Islet of Langerhans (tissue), 1 donor: ENCODE measurements at regions not wholly inside any gene's neighbourhood (a gene's known extent, or its start where the extent isn't known, plus 50 kb on each side); places are given as distances from the start of the nearest gene placed in this dataset.
A peak's percentile ranks its signal among the peaks of the same experiment; 100 is the strongest.
"Not testable (repeated sequence)": the region's sequence is repeated elsewhere in the genome, so short reads cannot be mapped to it uniquely, and the experiment has no call there.

ENCODE experiments used
- FAIRE-seq: peaks from one replicate; lab custom pipeline; 2011; peaks lifted over from hg19 to GRCh38; lab: Jason Lieb, UNC

DNA sequence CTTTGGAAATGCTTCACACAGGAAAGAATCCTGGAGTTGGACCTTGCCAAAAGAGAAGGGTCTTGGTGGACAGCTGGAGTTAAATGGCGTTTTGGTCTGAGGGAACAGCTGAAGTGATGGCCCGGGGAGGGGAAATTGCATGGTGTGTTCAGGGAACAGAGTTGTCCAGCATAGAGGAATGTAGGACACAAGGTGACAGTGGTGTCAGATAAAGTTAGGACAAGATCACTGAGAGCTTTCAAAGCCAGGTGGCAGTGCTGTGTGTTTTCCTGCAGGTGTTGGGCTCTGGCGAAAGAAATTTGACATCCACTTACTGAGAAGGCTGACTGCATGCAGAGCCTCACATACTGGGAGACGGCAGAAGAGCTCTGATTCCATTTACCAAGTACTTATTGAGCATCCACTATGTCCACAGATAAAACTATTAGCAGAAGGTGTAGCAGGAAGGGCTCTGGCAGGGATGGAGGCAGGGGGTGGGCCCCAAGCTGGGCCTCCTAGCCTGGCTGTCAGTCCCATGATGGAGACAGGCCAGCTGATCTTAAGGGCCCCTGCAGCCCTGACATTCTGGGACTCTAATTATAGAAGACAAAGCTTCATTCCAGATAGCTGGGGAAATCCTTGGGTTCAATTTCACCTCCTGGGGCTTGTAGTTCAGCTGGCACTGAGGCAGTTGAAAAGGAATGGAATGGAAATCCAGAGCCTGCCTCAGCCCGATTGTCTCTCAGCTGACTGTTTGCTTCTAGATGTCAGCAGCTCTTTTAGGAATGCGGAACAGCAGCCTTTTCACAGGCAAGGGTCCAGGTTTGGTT, 150.2 kb upstream of the MAMLD1 start:
- FAIRE-seq: peak; percentile 96

GRCh38 chrX:150213481-150214030, 149.6 kb upstream of the MAMLD1 start:
- FAIRE-seq: no peak

GRCh38 chrX:150216000-150216399, 147.1 kb upstream of the MAMLD1 start:
- FAIRE-seq: not testable (repeated sequence)

DNA sequence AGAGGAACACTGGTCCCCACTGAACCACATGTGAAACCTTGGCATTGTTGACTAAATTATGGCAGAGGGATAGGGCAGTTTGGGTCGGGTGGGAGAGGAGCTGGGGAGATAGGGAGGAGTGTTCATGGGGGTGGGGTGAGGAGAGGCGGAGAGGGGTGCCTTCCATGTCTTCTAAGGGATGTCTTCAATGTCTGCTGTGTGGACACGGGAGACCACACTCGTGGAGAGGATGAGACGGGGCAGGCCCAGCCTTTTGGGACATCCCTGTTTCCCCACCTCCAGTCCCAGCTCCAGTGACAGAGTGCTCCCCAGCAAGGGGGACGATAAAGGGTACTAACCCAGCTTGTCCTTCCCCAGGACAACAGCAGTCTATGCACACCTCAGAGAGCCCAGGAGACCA, 146.4 kb upstream of the MAMLD1 start:
- no peak for FAIRE-seq

DNA sequence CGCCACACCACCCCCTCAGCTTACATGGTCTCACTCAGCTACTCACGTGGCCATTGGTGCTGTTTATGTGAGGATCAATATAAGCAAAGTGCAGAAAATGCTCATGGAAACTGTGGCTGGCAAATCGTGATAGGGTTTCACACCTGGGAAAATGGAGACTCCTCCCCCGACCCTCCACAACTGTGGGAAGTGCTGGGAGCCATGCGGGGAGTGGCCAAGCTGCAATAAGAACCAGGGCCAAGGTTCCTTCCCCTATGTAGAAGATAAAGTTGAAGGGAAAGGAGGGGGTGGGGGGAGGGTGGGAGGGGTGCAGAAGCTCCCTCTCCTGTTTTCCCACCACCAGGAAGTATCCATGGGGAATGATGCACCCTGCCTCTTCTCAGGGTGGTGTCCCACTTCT, 145.5 kb upstream of the MAMLD1 start:
- no peak for FAIRE-seq

- FAIRE-seq: no peak
Observed at GRCh38 chrX:150219374-150220185, 143.5 kb upstream of the MAMLD1 start.

DNA sequence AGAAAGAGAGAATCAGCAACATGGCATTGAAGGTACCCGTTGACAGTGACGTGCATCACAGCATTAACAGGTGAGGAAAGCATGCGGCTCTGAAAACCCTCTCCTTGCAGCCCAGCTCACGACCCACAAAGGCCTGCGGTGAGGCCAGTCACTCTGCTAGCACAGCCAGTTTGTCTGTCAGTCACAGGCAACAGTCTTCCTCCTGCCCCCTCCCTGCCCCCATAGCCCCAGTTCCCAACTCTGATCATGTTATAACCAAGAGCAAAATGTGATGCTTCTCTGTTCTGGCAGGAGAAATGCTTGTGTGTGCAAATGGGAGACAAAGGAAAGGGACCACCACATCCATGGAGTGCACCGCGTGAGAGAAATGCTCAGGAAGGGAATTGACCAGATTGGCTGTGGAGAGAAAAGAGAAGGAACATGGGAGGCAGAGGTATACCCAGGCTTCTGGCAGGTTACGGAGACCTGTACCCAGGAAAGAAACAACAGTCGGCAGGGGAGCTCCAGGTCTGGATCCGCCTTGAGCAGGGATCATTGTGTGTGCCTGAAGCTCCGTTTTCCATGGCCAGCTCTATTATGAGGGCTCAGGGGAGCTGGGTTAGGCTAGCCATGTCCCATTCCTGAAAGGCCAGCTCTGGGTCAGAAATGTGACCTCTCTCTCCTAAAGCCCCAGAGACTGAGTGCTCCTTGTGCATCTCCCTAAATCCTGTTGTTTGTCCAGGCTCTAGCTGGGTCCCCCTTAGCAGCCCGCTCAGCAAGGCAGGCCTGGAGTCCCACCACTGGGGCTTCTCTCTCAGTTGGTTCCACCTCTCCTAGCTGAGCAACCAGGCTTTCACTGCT, 139.7 kb upstream of the MAMLD1 start:
- FAIRE-seq: no peak

DNA sequence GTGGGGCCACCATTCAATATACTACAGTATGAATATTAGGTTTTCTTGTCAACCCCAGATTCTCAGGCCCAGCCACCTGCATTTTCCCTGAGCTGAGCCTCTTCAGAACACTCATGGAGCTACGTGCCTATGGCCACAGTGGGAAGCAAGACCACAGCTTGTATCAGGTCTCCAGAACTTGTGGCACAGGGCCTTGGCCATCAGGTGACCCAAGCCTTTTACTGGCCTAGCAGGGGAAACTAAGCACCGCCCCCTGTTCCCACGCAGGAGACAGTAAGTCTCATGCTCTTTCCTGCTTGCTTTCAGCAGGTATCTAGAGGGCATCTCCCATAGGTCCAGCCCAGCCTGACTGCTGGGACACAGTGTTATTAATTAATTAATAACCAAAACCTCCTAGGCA, 138.4 kb upstream of the MAMLD1 start:
- no peak for FAIRE-seq

DNA sequence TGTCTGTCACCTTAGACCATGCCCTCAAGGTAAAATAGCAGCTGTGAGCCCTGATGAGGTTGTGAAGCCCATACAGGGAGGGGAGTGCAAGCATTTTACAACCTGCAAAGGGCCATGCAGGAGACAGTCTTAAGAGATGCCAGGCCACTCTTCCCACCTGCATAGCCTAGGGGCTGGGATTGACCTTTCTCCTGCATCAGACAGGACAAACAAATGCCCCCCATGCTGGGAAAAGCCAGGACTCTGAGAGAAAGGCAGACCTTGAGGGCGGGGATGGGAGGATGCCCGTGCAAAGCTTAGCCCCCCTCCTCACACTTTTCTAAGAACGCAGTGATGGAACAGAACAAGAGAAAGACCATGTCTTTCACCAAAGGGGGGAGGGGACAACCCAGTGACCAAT, 137.9 kb upstream of the MAMLD1 start:
- no peak for FAIRE-seq

DNA sequence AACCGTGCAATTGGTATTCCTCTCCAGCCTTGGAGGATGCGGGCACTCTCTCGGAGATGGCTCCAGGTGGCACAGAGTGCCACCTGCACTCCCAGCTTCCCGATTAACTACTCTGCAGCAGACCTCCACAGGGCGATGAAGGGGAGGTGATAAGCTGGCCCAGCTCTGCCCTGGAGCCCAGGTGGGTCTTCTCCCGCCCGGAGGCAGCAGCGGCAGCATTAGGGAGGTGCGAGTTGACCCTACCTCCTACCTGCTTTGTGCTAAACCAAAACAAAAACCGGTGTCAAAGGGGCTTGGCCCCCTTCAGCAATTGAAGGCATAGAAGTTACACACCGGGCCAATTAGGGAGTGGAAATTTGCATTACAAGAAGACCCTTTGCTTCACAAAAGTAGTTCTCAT, 137.4 kb upstream of the MAMLD1 start:
- FAIRE-seq: no peak

DNA sequence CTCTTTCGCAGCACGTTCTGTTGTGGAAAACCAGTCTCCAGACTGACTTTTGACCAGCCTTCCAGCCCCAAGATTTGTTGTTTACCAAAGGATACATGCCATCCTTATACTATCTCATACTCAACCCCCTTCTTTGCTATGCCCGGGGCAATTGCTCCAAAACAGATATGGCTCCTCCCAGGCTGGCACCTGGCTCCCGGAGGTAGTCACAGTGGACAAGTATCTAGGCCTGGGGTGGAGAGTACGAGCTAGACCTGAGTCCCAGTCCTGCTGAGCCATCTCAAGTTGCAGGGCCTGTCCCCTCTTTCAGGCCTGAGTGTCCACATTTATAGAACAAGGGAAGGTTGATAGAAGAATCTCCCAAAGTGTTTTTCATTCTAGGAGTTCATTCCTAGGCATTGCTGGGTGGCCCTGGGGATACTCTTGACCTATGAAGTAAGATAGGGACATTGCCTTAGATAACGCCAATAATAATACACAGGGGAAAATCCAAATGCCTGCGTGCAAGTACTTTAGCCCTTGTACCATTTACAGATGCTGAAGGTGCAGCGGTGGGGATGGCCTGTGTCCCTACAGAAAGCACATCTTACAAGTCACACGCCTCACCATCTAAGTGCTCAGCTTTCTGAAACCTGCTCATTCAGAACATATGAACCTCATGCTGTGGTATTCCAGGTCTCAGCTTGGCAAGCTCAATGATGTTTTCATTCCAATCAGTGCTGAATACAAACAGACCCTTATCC, 136.7 kb upstream of the MAMLD1 start:
- no peak for FAIRE-seq

DNA sequence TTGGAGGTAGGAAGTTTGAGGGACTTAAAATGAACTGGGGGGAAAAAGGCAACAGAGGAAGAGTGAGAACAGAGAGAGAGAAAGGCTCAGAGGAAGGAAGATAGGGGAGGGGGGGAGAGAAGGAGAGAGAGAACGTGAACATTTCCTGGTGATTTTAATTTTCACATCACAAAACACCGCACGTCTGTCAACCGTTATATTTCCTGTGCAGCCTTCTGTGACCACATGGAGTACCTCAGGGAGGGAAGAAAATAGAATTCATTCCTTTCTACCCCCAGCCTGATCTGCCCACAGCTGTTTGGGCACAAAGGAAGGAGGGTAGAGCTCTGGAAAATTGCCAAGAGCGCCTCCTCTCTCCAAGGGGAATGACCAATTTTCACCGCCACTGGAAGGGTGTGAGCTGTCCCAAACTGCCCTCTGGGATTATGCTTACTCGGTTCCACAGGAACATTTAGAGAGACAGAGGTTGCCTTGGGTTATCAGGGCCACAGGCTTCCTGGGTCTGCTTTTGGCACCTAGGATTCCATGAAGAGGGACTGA, 135.7 kb upstream of the MAMLD1 start:
- FAIRE-seq: no peak

GRCh38 chrX:150227873-150228410, 135.2 kb upstream of the MAMLD1 start:
- FAIRE-seq: no peak

DNA sequence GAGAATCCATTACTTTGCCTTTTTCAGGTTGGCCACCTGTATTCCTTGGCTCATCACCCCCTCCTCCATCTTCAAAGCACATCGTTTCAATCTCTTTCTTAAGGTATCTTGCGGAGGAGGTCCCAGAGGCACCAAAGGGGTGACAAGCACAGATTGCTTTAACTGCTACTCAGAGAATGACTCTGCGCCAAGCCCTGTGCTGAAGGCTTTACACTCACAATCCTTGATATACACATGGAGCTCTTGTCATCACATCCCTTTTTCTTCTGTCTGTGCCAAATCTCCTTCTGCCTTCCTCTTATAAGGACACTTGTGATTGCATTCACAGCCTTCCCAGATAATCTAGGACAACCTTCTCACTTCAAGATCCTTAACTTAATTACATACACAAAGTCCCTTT, 134.7 kb upstream of the MAMLD1 start:
- no peak for FAIRE-seq

GRCh38 chrX:150229030-150229429, 134.1 kb upstream of the MAMLD1 start:
- FAIRE-seq: no peak

DNA sequence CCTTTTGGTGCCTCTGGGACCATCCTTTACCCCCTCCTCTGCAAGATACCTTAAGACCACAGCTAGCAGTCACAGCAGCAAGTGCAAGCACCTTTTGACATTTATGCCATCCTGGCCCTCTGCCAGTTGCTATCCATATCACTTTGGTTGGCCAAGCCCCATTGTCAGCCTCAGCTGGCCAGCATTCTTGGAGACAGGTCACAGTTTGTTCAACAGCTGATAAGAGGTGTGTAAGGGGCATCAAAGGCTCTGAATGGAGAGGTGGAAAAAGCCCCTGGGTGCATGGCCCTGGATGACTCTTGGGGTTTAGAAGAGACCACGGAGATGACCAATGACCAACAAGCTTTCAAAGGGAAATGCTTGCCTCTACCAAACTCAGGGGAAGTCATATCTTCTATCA, 133.6 kb upstream of the MAMLD1 start:
- no peak for FAIRE-seq

DNA sequence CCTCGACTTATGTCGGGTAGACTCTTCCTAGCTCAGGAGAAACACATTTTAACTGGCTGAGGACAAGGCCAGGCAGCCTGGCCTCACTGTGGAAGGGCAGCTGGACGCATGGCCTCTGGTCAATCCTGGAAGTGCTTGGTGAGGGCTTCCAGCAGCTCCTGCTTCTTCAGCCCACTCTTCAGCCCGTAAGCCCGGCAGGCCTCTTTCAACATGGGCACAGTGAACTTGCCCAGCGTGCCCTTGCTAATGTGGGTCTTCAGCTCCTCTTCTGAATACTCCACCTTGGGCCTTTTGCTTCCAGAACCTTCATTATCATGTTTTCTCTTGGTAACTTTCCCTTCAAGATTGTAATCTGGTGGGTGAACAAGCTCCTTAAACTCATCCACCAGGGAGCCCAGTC, 132.2 kb upstream of the MAMLD1 start:
- FAIRE-seq: not testable (repeated sequence)

- not testable (repeated sequence) for FAIRE-seq
Observed at GRCh38 chrX:150231368-150231767, 131.7 kb upstream of the MAMLD1 start.

DNA sequence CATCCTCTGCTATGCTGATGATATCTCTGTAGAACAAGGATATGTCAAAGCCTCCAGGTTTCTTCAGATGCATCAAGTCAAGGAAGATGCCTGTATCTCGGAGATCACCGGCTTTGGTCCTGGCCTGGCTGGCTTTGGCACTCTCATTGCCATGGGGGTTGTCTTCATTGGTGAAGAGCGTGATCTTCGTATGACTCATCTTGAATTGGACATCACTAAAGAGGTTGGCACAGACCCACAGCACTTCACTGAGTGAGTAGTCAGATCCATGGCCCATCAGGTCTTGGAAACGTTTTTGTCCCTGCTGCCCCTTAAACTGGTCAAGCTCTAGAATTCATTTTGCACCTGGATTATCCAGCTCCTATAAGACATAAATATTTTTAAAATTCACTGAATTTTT, 130.9 kb upstream of the MAMLD1 start:
- not testable (repeated sequence) for FAIRE-seq

- FAIRE-seq: no peak
Observed at GRCh38 chrX:150234126-150234525, 129.0 kb upstream of the MAMLD1 start.

- FAIRE-seq: no peak
Observed at GRCh38 chrX:150236327-150236726, 126.8 kb upstream of the MAMLD1 start.
